ENCODE measurements at regions not wholly inside any gene's neighbourhood (a gene's known extent, or its start where the extent isn't known, plus 50 kb on each side); places are given as distances from the start of the nearest gene placed in this dataset.

DNA sequence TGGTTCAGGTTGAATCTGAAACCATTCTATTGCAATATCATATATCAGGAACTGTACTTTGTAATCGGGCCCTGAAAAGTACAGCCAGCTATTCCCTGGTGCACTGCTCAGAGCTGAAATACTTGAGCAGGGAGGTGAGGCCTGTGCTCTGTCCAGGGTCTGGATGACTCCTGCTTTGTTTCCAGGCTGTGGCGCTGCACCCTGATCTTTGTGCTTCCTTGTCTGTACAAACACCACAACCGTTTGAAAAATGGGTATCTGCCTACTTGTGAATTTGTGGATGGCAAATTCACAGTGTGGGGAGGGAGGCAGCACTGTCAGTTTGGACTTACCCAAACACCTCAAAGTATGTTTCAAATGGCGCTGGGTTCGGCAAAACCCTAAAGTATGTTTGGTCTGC lies 155.4 kb upstream of the FAR2 start:
- Histone ChIP-seq H3K9me3 (no peaks in the 10 kb centered on the region), H3K27ac (no peak overlapping the region), H3K4me1 (no peaks in the 10 kb centered on the region), H3K4me3 (no peak overlapping the region), H3K27me3 (no peaks in the 10 kb centered on the region), H3K36me3 (no peaks in the 10 kb centered on the region)
- no peak for DNase-seq
- TF ChIP-seq, protein P1, sequence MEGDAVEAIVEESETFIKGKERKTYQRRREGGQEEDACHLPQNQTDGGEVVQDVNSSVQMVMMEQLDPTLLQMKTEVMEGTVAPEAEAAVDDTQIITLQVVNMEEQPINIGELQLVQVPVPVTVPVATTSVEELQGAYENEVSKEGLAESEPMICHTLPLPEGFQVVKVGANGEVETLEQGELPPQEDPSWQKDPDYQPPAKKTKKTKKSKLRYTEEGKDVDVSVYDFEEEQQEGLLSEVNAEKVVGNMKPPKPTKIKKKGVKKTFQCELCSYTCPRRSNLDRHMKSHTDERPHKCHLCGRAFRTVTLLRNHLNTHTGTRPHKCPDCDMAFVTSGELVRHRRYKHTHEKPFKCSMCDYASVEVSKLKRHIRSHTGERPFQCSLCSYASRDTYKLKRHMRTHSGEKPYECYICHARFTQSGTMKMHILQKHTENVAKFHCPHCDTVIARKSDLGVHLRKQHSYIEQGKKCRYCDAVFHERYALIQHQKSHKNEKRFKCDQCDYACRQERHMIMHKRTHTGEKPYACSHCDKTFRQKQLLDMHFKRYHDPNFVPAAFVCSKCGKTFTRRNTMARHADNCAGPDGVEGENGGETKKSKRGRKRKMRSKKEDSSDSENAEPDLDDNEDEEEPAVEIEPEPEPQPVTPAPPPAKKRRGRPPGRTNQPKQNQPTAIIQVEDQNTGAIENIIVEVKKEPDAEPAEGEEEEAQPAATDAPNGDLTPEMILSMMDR (IDR thresholded peaks at IDR 0.05) = no peak
- no peak for TF ChIP-seq POLR2A (IDR thresholded peaks at IDR 0.05)
- intact Hi-C loops (cut with DNase I) = no loop called here
- WGBS, 2 donors = 79 to 83% methylated on average over 5 of the region's 5 CpGs

DNA sequence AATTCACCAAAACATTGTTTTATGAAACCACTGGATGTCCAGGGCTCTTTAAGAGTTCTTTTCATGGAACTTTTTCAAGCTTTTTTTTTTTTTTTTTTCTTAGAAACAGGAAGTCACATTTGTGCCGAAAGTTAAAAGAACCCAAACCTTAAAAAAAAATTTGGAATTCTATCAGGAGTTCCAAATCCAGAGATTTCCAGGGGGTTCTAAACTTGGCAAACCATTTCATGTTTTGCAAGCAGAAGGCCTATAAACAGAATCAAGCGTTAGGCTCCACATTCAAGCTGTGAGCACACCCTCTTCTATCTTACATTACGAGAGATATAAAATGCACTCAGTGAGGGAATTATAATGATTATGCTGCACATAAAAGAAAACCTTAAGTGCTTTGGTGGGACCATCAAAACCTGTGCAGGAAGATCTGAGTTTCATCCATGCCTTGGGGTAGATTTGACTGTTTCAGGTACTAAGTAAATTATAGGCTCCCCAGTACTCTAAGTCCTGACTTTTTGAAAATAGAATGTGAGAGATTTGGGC lies 154.8 kb upstream of the FAR2 start:
- H3K4me1 ChIP-seq = no peaks in the 10 kb centered on the region
- TF ChIP-seq, protein P1 (IDR thresholded peaks at IDR 0.05) = no peak
- no peak for TF ChIP-seq POLR2A (IDR thresholded peaks at IDR 0.05)
- intact Hi-C loops (cut with DNase I) = no loop called here
- 82% methylated on average over 3 of the region's 3 CpGs for WGBS, 2 donors
- H3K27ac ChIP-seq = no peak overlapping the region
- no peaks in the 10 kb centered on the region for H3K9me3 ChIP-seq
- no peaks in the 10 kb centered on the region for H3K36me3 ChIP-seq
- DNase-seq = no peak
- H3K4me3 ChIP-seq = no peak overlapping the region
- H3K27me3 ChIP-seq = no peaks in the 10 kb centered on the region

DNA sequence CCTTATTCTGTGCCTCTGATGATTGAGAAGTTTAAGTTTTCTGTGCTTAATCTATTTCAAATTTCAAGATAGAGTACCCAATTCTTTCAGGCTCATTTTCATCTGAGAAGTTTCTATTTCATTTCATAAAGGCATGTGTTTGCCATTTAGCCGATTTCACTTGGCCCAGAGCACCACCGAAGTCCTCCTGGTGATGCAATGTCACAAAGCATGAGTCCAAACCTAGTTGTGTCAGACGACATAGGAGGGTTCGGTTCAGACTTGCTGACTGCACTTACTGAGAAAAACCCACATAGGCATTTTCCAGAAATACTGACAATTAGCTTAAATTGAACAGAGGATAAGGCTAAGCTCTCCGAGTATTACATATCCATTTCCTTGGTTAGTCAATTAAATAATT lies 152.4 kb upstream of the FAR2 start:
- H3K36me3 ChIP-seq = no peaks in the 10 kb centered on the region
- no peak overlapping the region for H3K4me3 ChIP-seq
- no peaks in the 10 kb centered on the region for H3K4me1 ChIP-seq
- H3K27ac ChIP-seq = no peak overlapping the region
- WGBS, 2 donors = 90 to 94% methylated on average over 5 of the region's 5 CpGs
- no peaks in the 10 kb centered on the region for H3K27me3 ChIP-seq
- no peaks in the 10 kb centered on the region for H3K9me3 ChIP-seq
- DNase-seq = no peak
- TF ChIP-seq POLR2A (IDR thresholded peaks at IDR 0.05) = no peak
- TF ChIP-seq, protein P1 (IDR thresholded peaks at IDR 0.05) = no peak
- intact Hi-C loops (cut with DNase I) = no loop called here

DNA sequence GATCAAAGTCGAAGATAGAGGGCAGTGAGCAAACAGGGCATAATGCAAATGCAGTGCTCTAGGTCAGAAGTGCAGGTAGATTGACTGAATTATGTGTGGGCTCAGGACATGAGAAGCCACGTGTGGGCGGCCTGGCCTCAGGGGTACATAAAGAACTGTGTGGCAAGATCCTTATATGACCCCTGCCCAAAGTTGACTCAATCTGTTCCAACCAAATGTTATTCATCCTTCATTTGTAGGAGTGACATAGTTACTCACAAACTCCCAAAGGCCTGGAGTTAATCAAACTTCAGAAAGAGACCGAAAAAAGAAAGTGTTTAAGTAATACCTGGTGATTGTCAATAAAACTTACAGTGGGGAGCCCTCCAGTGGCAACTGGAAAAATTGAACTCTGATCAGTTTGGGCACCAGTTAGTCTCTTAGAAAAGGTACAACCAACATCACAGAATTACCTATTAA lies 150.4 kb upstream of the FAR2 start:
- no peaks in the 10 kb centered on the region for H3K9me3 ChIP-seq
- TF ChIP-seq POLR2A (IDR thresholded peaks at IDR 0.05) = no peak
- TF ChIP-seq, protein P1 (IDR thresholded peaks at IDR 0.05) = peak in 5 of 6 experiments; percentile 26 to 61 (median 41)
- 53 to 59% methylated on average over 4 of the region's 4 CpGs for WGBS, 2 donors
- H3K4me1 ChIP-seq = no peaks in the 10 kb centered on the region
- intact Hi-C loops (cut with DNase I) = no loop called here
- no peak overlapping the region for H3K4me3 ChIP-seq
- no peaks in the 10 kb centered on the region for H3K27me3 ChIP-seq
- H3K27ac ChIP-seq = no peak overlapping the region
- H3K36me3 ChIP-seq = no peaks in the 10 kb centered on the region
- DNase-seq = no peak

DNA sequence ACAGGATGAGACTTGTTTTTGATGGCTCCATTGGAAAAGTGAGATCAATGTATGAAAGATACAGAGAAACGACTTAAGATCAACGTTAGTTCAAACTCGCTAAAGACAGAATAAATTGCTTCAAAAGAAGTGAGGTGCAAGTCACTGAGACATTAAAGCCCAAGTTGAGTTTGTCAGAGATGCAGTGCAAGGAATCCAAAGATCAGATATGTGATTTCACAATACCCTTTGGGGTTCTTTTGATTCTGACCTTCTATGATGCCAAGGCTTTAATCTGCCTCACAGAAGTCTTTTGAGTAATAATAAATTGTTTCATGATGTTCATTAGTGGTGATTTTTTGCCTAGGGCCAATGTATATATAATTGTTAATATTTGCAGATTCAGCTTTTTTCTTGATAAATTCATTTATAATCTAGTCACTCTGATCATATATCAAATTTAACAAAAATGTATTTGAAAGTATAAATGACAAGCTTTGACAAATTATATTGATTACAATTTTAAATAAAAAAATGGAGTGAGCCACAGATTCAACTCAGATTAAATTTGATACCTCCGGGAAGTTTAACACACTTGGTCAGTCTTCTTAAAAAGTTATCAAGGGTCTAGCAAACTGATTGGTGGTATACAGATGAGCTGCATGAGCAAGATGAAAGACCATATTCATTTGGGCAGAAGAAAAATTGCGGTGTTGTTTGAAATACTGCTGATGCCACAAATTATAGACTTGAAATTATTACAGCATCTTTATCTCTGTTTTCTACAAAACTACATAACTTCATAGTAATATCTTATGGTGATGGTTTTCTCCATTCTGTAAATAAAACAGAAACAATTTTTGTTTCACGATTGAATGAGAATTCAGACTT lies 144.8 kb upstream of the FAR2 start:
- 71 to 72% methylated on average over 6 of the region's 6 CpGs for WGBS, 2 donors
- H3K27ac ChIP-seq = no peak overlapping the region
- no peaks in the 10 kb centered on the region for H3K27me3 ChIP-seq
- H3K4me3 ChIP-seq = no peak overlapping the region
- H3K4me1 ChIP-seq = no peaks in the 10 kb centered on the region
- intact Hi-C loops (cut with DNase I) = no loop called here
- H3K36me3 ChIP-seq = no peaks in the 10 kb centered on the region
- no peaks in the 10 kb centered on the region for H3K9me3 ChIP-seq
- no peak for DNase-seq
- TF ChIP-seq, protein P1 (IDR thresholded peaks at IDR 0.05) = no peak
- TF ChIP-seq POLR2A (IDR thresholded peaks at IDR 0.05) = no peak

All from esophagus squamous epithelium (tissue), 5 donors.